ES-I3 (cell line): ENCODE measurements at regions not wholly inside any gene's neighbourhood (a gene's known extent, or its start where the extent isn't known, plus 50 kb on each side); places are given as distances from the start of the nearest gene placed in this dataset.

Source experiments
- H3K36me3 ChIP-seq: 2 replicates; pipeline ENCODE4 v1.6.1; 2013; ENCODE audit warnings: mild to moderate bottlenecking, low read length, control low read depth, moderate library complexity; ENCODE audit not compliant: insufficient read depth
- H3K4me1 ChIP-seq: 2 replicates; pipeline ENCODE4 v1.6.1; 2013; ENCODE audit warnings: mild to moderate bottlenecking, control low read depth, low read length; ENCODE audit not compliant: insufficient read depth
- H3K9ac ChIP-seq: 2 replicates; pipeline ENCODE4 v1.6.1; 2013; ENCODE audit warnings: low read depth, mild to moderate bottlenecking, low read length, moderate library complexity
- H3K9me3 ChIP-seq: 2 replicates; pipeline ENCODE4 v1.6.1; 2013; ENCODE audit warnings: mild to moderate bottlenecking, low read length, moderate library complexity; ENCODE audit not compliant: control insufficient read depth, insufficient read depth

- no peaks in the 10 kb centered on the region for H3K36me3 ChIP-seq
- H3K9ac ChIP-seq = no peak overlapping the region
- peaks cover under 1% of the 10 kb centered on the region; the same call in 1 of the 2 replicates for H3K4me1 ChIP-seq
- H3K9me3 ChIP-seq = no peaks in the 10 kb centered on the region
Measured at GRCh38 chr13:107586216-107586615, 629.1 kb downstream of the LIG4 start.

GRCh38 chr13:107585469-107586180 is 629.7 kb downstream of the LIG4 start:
- no peaks in the 10 kb centered on the region for H3K9me3 ChIP-seq
- H3K36me3 ChIP-seq = no peaks in the 10 kb centered on the region
- H3K4me1 ChIP-seq = peaks cover 5% of the 10 kb centered on the region; the same call in 1 of the 2 replicates
- no peak overlapping the region for H3K9ac ChIP-seq

GRCh38 chr13:107582171-107582570 is 633.2 kb downstream of the LIG4 start:
- no peaks in the 10 kb centered on the region for H3K9me3 ChIP-seq
- no peak overlapping the region for H3K9ac ChIP-seq
- no peaks in the 10 kb centered on the region for H3K36me3 ChIP-seq
- peaks cover 5% of the 10 kb centered on the region; the same call in 1 of the 2 replicates for H3K4me1 ChIP-seq

- H3K9me3 ChIP-seq = no peaks in the 10 kb centered on the region
- H3K9ac ChIP-seq = no peak overlapping the region
- peaks cover 6% of the 10 kb centered on the region; the same call in 1 of the 2 replicates for H3K4me1 ChIP-seq
- no peaks in the 10 kb centered on the region for H3K36me3 ChIP-seq
Measured at GRCh38 chr13:107580741-107581412, 634.5 kb downstream of the LIG4 start.

GRCh38 chr13:107576430-107576829 is 638.9 kb downstream of the LIG4 start:
- no peaks in the 10 kb centered on the region for H3K9me3 ChIP-seq
- no peak overlapping the region for H3K9ac ChIP-seq

GRCh38 chr13:107574517-107575210 is 640.7 kb downstream of the LIG4 start:
- Histone ChIP-seq H3K4me1 (peaks cover 15% of the 10 kb centered on the region; the same call in 1 of the 2 replicates), H3K36me3 (no peaks in the 10 kb centered on the region)

More at GRCh38 chr13:107576430-107576829, 638.9 kb downstream of the LIG4 start:
- Histone ChIP-seq H3K36me3 (no peaks in the 10 kb centered on the region), H3K4me1 (peaks cover 20% of the 10 kb centered on the region; the same call in 1 of the 2 replicates)

GRCh38 chr13:107573184-107573583 is 642.2 kb downstream of the LIG4 start:
- no peak overlapping the region for H3K9ac ChIP-seq
- no peaks in the 10 kb centered on the region for H3K36me3 ChIP-seq
- H3K9me3 ChIP-seq = no peaks in the 10 kb centered on the region
- peaks cover 15% of the 10 kb centered on the region; the same call in 1 of the 2 replicates for H3K4me1 ChIP-seq

More at GRCh38 chr13:107574517-107575210, 640.7 kb downstream of the LIG4 start:
- Histone ChIP-seq H3K9me3 (no peaks in the 10 kb centered on the region), H3K9ac (no peak overlapping the region)

- H3K4me1 ChIP-seq = peaks cover 15% of the 10 kb centered on the region; the same call in 1 of the 2 replicates
- no peaks in the 10 kb centered on the region for H3K9me3 ChIP-seq
- H3K9ac ChIP-seq = no peak overlapping the region
- no peaks in the 10 kb centered on the region for H3K36me3 ChIP-seq
Measured at GRCh38 chr13:107572156-107572555, 643.2 kb downstream of the LIG4 start.

GRCh38 chr13:107568181-107568580 is 647.2 kb downstream of the LIG4 start:
- H3K9me3 ChIP-seq = no peaks in the 10 kb centered on the region
- H3K4me1 ChIP-seq = 0 out of 2 replicates have a peak, but pooled peaks cover 3% of the 10 kb centered on the region
- H3K36me3 ChIP-seq = no peaks in the 10 kb centered on the region
- no peak overlapping the region for H3K9ac ChIP-seq

- Histone ChIP-seq H3K9ac (no peak overlapping the region), H3K36me3 (no peaks in the 10 kb centered on the region)
Measured at GRCh38 chr13:107563099-107563925, 652.0 kb downstream of the LIG4 start.

GRCh38 chr13:107562203-107562602 is 653.1 kb downstream of the LIG4 start:
- Histone ChIP-seq H3K9ac (no peak overlapping the region), H3K9me3 (no peaks in the 10 kb centered on the region), H3K36me3 (no peaks in the 10 kb centered on the region), H3K4me1 (peaks cover 15% of the 10 kb centered on the region)

More at GRCh38 chr13:107563099-107563925, 652.0 kb downstream of the LIG4 start:
- peaks cover 15% of the 10 kb centered on the region for H3K4me1 ChIP-seq
- no peaks in the 10 kb centered on the region for H3K9me3 ChIP-seq

- Histone ChIP-seq H3K36me3 (no peaks in the 10 kb centered on the region), H3K4me1 (no peaks in the 10 kb centered on the region), H3K9ac (no peak overlapping the region), H3K9me3 (no peaks in the 10 kb centered on the region)
Measured at GRCh38 chr13:107554460-107554859, 660.9 kb downstream of the LIG4 start.

GRCh38 chr13:107553838-107554237 is 661.5 kb downstream of the LIG4 start:
- Histone ChIP-seq H3K36me3 (no peaks in the 10 kb centered on the region), H3K4me1 (no peaks in the 10 kb centered on the region), H3K9ac (no peak overlapping the region), H3K9me3 (no peaks in the 10 kb centered on the region)

- Histone ChIP-seq H3K36me3 (no peaks in the 10 kb centered on the region), H3K9ac (no peak overlapping the region), H3K4me1 (no peaks in the 10 kb centered on the region), H3K9me3 (no peaks in the 10 kb centered on the region)
Measured at GRCh38 chr13:107551521-107551920, 663.8 kb downstream of the LIG4 start.
